Osteoblast (primary cell): ENCODE measurements at regions not wholly inside any gene's neighbourhood (a gene's known extent, or its start where the extent isn't known, plus 50 kb on each side); places are given as distances from the start of the nearest gene placed in this dataset.
A peak's percentile ranks its signal among the peaks of the same experiment; 100 is the strongest.

ENCODE experiments used
- DNase-seq: peaks from one replicate; pipeline ENCODE4 v3.0.0; 2011; ENCODE audit warnings: low spot score, mixed read lengths; ENCODE audit not compliant: insufficient read length; ENCODE audit errors: missing footprints
- H2AFZ ChIP-seq: 2 replicates; pipeline ENCODE4 v1.6.0; 2011; ENCODE audit warnings: mild to moderate bottlenecking, low read length
- H3K27ac ChIP-seq: 2 replicates; pipeline ENCODE4 v1.5.1; 2011; ENCODE audit warnings: mild to moderate bottlenecking, low read depth, low read length, moderate library complexity
- H3K27me3 ChIP-seq: 2 replicates; pipeline ENCODE4 v1.6.0; 2012; ENCODE audit warnings: mild to moderate bottlenecking, control low read depth, inconsistent platforms, low read length, moderate library complexity; ENCODE audit not compliant: insufficient read depth
- H3K36me3 ChIP-seq: 2 replicates; pipeline ENCODE4 v1.5.1; 2011; ENCODE audit warnings: mild to moderate bottlenecking, low read length, control low read depth, moderate library complexity; ENCODE audit not compliant: insufficient read depth
- H3K4me1 ChIP-seq: 2 replicates; pipeline ENCODE4 v1.5.1; 2011; ENCODE audit warnings: mild to moderate bottlenecking, low read length, control low read depth, moderate library complexity; ENCODE audit not compliant: insufficient read depth
- H3K4me2 ChIP-seq: 2 replicates; pipeline ENCODE4 v1.6.0; 2011; ENCODE audit warnings: mild to moderate bottlenecking, low read length; ENCODE audit not compliant: insufficient read depth
- H3K4me3 ChIP-seq: fragments of 200-600 bp; sonication (generic); 3 replicates; pipeline ENCODE4 v1.5.1; 2012; ENCODE audit warnings: mild to moderate bottlenecking, low read length, inconsistent platforms; ENCODE audit not compliant: insufficient read depth
- H3K79me2 ChIP-seq: 2 replicates; pipeline ENCODE4 v1.6.0; 2012; ENCODE audit warnings: mild to moderate bottlenecking, low read length, control low read depth, inconsistent platforms; ENCODE audit not compliant: insufficient read depth
- H3K9me3 ChIP-seq: 2 replicates; pipeline ENCODE4 v1.5.1; 2011; ENCODE audit warnings: low read depth, low read length, control low read depth
- H4K20me1 ChIP-seq: 2 replicates; pipeline ENCODE4 v1.6.0; 2012; ENCODE audit warnings: mild to moderate bottlenecking, low read length, control low read depth; ENCODE audit not compliant: insufficient read depth
- CTCF ChIP-seq: IDR thresholded peaks from 2 replicates; pipeline ENCODE4 v1.5.1; 2011; ENCODE audit warnings: mild to moderate bottlenecking, low read depth, low read length, moderate library complexity; ENCODE audit errors: extremely low read depth

- H2AFZ ChIP-seq: no peak overlapping the region
- no peak overlapping the region for H3K27ac ChIP-seq
- no peaks in the 10 kb centered on the region for H3K4me1 ChIP-seq
- H3K79me2 ChIP-seq: no peaks in the 10 kb centered on the region
- DNase-seq: peak; percentile 5
- no peak for TF ChIP-seq CTCF
- no peaks in the 10 kb centered on the region for H4K20me1 ChIP-seq
- H3K4me3 ChIP-seq: no peak overlapping the region
- no peaks in the 10 kb centered on the region for H3K27me3 ChIP-seq
- H3K9me3 ChIP-seq: no peaks in the 10 kb centered on the region
- no peak overlapping the region for H3K4me2 ChIP-seq
- no peaks in the 10 kb centered on the region for H3K36me3 ChIP-seq
Measured at GRCh38 chr4:12844141-12844540, 640.0 kb downstream of the RAB28 start.

GRCh38 chr4:12827966-12828365 lies 656.2 kb downstream of the RAB28 start:
- Histone ChIP-seq H3K4me3 (no peak overlapping the region), H3K4me2 (no peak overlapping the region), H4K20me1 (no peaks in the 10 kb centered on the region), H2AFZ (no peak overlapping the region), H3K79me2 (no peaks in the 10 kb centered on the region), H3K27ac (no peak overlapping the region), H3K27me3 (no peaks in the 10 kb centered on the region), H3K9me3 (no peaks in the 10 kb centered on the region), H3K4me1 (no peaks in the 10 kb centered on the region), H3K36me3 (no peaks in the 10 kb centered on the region)
- TF ChIP-seq CTCF: no peak
- no peak for DNase-seq

- no peaks in the 10 kb centered on the region for H3K4me1 ChIP-seq
- no peak overlapping the region for H2AFZ ChIP-seq
- H3K4me3 ChIP-seq: no peak overlapping the region
- H4K20me1 ChIP-seq: no peaks in the 10 kb centered on the region
- H3K4me2 ChIP-seq: no peak overlapping the region
- no peaks in the 10 kb centered on the region for H3K36me3 ChIP-seq
- peaks cover 2% of the 10 kb centered on the region for H3K9me3 ChIP-seq
- no peak overlapping the region for H3K27ac ChIP-seq
- no peak for DNase-seq
- no peaks in the 10 kb centered on the region for H3K79me2 ChIP-seq
- TF ChIP-seq CTCF: no peak
- H3K27me3 ChIP-seq: no peaks in the 10 kb centered on the region
Measured at GRCh38 chr4:12791536-12791935, 692.6 kb downstream of the RAB28 start.

GRCh38 chr4:12787261-12787660 lies 696.9 kb downstream of the RAB28 start:
- Histone ChIP-seq H3K27ac (no peak overlapping the region), H3K4me1 (no peaks in the 10 kb centered on the region), H3K27me3 (no peaks in the 10 kb centered on the region), H3K79me2 (no peaks in the 10 kb centered on the region), H3K36me3 (no peaks in the 10 kb centered on the region), H3K4me3 (no peak overlapping the region), H4K20me1 (no peaks in the 10 kb centered on the region), H2AFZ (no peak overlapping the region), H3K9me3 (peaks cover 2% of the 10 kb centered on the region), H3K4me2 (no peak overlapping the region)
- no peak for DNase-seq
- no peak for TF ChIP-seq CTCF
